GM12873 (cell line): ENCODE measurements at regions not wholly inside any gene's neighbourhood (a gene's known extent, or its start where the extent isn't known, plus 50 kb on each side); places are given as distances from the start of the nearest gene placed in this dataset.

Experiments used
- CTCF ChIP-seq: IDR thresholded peaks from 2 replicates; pipeline ENCODE4 v1.5.1; 2012; ENCODE audit warnings: low read depth, mild to moderate bottlenecking, moderate library complexity, low read length, control low read depth; ENCODE audit not compliant: insufficient read depth; ENCODE audit errors: missing control alignments

GRCh38 chr2:198587240-198587639 is 782.8 kb downstream of the PLCL1 start:
- TF ChIP-seq CTCF = no peak

GRCh38 chr2:198571393-198571792 is 767.0 kb downstream of the PLCL1 start:
- TF ChIP-seq CTCF = no peak

GRCh38 chr2:198558176-198558575 is 753.8 kb downstream of the PLCL1 start:
- no peak for TF ChIP-seq CTCF

GRCh38 chr2:198546122-198546521 is 741.7 kb downstream of the PLCL1 start:
- no peak for TF ChIP-seq CTCF

- TF ChIP-seq CTCF = no peak
These were observed 741.0 kb downstream of the PLCL1 start for GRCh38 chr2:198545411-198545810.

GRCh38 chr2:198544461-198544860 is 740.1 kb downstream of the PLCL1 start:
- no peak for TF ChIP-seq CTCF

GRCh38 chr2:198534756-198535155 is 730.4 kb downstream of the PLCL1 start:
- TF ChIP-seq CTCF = no peak

GRCh38 chr2:198525211-198525969 is 721.0 kb downstream of the PLCL1 start:
- no peak for TF ChIP-seq CTCF
